ENCODE measurements at regions not wholly inside any gene's neighbourhood (a gene's known extent, or its start where the extent isn't known, plus 50 kb on each side); places are given as distances from the start of the nearest gene placed in this dataset.

- TF ChIP-seq TOX (CRISPR knock-in tag; IDR thresholded peaks at IDR 0.05; ENCODE audit: borderline replicate concordance) (no peak), ZNF565 (CRISPR knock-in tag; conservative IDR thresholded peaks at IDR 0.05; ENCODE audit: low read depth) (no peak), ZC3H10 (CRISPR knock-in tag; IDR thresholded peaks at IDR 0.05) (no peak), PATZ1 (CRISPR knock-in tag; IDR thresholded peaks at IDR 0.05; ENCODE audit: borderline replicate concordance) (no peak), ZFP30 (CRISPR knock-in tag; IDR thresholded peaks at IDR 0.05) (no peak)
Measured at GRCh38 chr1:219476716-219477115, 136.2 kb downstream of the ZC3H11B start (continued).

- no peak for ATAC-seq
- TF ChIP-seq TSHZ2 (CRISPR knock-in tag; IDR thresholded peaks at IDR 0.05), result no peak
- no peak for TF ChIP-seq CSDC2 (CRISPR knock-in tag; IDR thresholded peaks at IDR 0.05)
- no peak for TF ChIP-seq ISL1 (CRISPR knock-in tag; IDR thresholded peaks at IDR 0.05)
Measured at GRCh38 chr1:219476116-219476515, 136.8 kb downstream of the ZC3H11B start.

GRCh38 chr1:219472596-219472995 is 140.3 kb downstream of the ZC3H11B start:
- ATAC-seq, result no peak
- TF ChIP-seq ZNF70 (CRISPR knock-in tag; IDR thresholded peaks at IDR 0.05) (no peak), ZFP30 (CRISPR knock-in tag; IDR thresholded peaks at IDR 0.05) (no peak), ESRRG (CRISPR knock-in tag; IDR thresholded peaks at IDR 0.05) (no peak), ARNTL (CRISPR knock-in tag; IDR thresholded peaks at IDR 0.05; ENCODE audit: borderline replicate concordance, low read depth) (no peak), ZC3H10 (CRISPR knock-in tag; IDR thresholded peaks at IDR 0.05) (no peak), PPARA (CRISPR knock-in tag; IDR thresholded peaks at IDR 0.05; ENCODE audit: borderline replicate concordance) (no peak), ISL1 (CRISPR knock-in tag; IDR thresholded peaks at IDR 0.05) (no peak), GLIS3 (CRISPR knock-in tag; IDR thresholded peaks at IDR 0.05) (no peak), OSR1 (CRISPR knock-in tag; IDR thresholded peaks at IDR 0.05) (no peak), CSRNP3 (CRISPR knock-in tag; IDR thresholded peaks at IDR 0.05) (no peak), ZNF565 (CRISPR knock-in tag; conservative IDR thresholded peaks at IDR 0.05; ENCODE audit: low read depth) (no peak), CREB5 (CRISPR knock-in tag; IDR thresholded peaks at IDR 0.05; ENCODE audit: low read depth) (no peak)

GRCh38 chr1:219467524-219467923 is 145.4 kb downstream of the ZC3H11B start:
- TF ChIP-seq ZC3H10 (CRISPR knock-in tag; IDR thresholded peaks at IDR 0.05), result no peak
- TF ChIP-seq ZNF8 (CRISPR knock-in tag; IDR thresholded peaks at IDR 0.05), result no peak
- no peak for TF ChIP-seq POU6F1 (CRISPR knock-in tag; IDR thresholded peaks at IDR 0.05; ENCODE audit: borderline replicate concordance, low read depth)
- no peak for TF ChIP-seq CSDC2 (CRISPR knock-in tag; IDR thresholded peaks at IDR 0.05)
- TF ChIP-seq TOX (CRISPR knock-in tag; IDR thresholded peaks at IDR 0.05; ENCODE audit: borderline replicate concordance), result no peak
- TF ChIP-seq SNAI2 (CRISPR knock-in tag; IDR thresholded peaks at IDR 0.05), result no peak
- no peak for TF ChIP-seq ZNF70 (CRISPR knock-in tag; IDR thresholded peaks at IDR 0.05)
- TF ChIP-seq ESRRG (CRISPR knock-in tag; IDR thresholded peaks at IDR 0.05), result no peak
- TF ChIP-seq OSR1 (CRISPR knock-in tag; IDR thresholded peaks at IDR 0.05), result no peak
- no peak for TF ChIP-seq ZNF565 (CRISPR knock-in tag; conservative IDR thresholded peaks at IDR 0.05; ENCODE audit: low read depth)
- no peak for TF ChIP-seq ZFP30 (CRISPR knock-in tag; IDR thresholded peaks at IDR 0.05)
- TF ChIP-seq PPARA (CRISPR knock-in tag; IDR thresholded peaks at IDR 0.05; ENCODE audit: borderline replicate concordance), result no peak
- no peak for TF ChIP-seq CREB5 (CRISPR knock-in tag; IDR thresholded peaks at IDR 0.05; ENCODE audit: low read depth)
- ATAC-seq, result no peak
